ENCODE measurements at regions not wholly inside any gene's neighbourhood (a gene's known extent, or its start where the extent isn't known, plus 50 kb on each side); places are given as distances from the start of the nearest gene placed in this dataset.

DNA sequence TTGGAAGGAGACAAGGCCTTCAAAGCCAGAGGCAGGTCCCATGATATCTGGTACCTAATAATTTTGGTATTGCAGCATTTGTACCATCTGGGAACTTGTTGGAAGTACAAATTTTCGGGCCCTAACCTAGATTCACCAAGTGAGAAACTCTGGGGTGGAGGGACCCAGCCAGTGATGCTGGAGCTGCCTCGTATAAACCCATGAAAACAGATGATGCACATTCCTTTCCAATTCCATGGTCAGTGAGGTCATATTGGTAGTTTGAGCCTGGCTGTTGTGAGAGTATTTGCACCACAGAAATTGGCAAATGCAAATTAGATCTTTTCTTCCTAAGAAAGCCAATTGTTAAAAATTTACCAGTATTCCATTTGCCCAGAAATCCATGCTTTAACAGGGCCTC is 269.6 kb upstream of the PLXNA2 start:
- DNase-seq (ENCODE audit: low read depth): peak; percentile 71

- DNase-seq (ENCODE audit: low read depth): no peak
Measured at GRCh38 chr1:208515129-208515528, 270.9 kb upstream of the PLXNA2 start.

- DNase-seq (ENCODE audit: low read depth): no peak
Measured at GRCh38 chr1:208516780-208517179, 272.6 kb upstream of the PLXNA2 start.

DNA sequence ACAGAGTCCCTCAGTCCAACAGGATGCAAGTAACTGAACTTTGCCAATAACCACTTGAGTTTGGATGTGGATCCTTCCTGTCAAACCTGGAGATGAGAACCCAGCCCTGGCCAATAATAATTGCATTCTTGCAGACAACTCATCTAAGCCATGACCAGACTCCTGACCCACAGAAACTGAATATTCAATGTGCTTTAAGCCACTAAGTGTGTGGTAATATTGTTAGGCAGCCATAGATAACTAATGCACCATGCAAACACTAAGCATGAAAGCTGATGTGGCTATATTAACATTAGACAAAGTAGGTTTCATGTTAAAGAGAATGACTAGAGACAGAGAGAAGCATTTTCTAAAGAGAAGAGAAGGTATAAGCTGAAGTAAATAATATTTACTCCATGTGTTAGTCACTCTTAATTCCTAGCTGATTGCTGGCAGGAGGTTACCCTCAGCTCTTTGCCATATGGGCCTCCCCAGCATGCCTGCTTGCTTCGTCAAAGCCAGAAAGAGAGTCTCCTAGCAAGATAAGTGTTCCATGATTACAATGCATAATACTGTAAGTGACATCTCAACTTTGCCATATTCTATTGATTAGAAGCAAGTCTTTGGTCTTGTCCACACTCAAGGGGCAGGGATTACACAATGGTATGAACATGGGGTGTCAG is 276.4 kb upstream of the PLXNA2 start:
- DNase-seq (ENCODE audit: low read depth): peak; percentile 52

- no peak for DNase-seq (ENCODE audit: low read depth)
Measured at GRCh38 chr1:208521534-208521933, 277.4 kb upstream of the PLXNA2 start.

DNA sequence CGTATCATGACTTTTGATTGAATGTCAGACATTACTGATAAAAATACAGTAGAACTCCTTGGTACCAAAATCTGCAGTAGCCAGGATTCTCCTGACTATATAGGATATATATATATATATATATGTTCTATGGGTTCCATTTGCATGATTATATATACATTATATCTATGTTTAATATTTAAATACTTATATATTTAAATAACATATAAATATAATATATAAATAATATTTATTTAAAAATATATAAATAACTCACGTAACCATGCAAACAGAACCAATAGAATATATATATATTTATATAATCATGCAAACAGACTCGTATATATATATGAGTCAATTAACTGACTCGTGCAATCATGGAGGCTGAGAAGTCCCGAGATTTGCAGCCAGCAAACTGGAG is 278.8 kb upstream of the PLXNA2 start:
- DNase-seq (ENCODE audit: low read depth): no peak

DNA sequence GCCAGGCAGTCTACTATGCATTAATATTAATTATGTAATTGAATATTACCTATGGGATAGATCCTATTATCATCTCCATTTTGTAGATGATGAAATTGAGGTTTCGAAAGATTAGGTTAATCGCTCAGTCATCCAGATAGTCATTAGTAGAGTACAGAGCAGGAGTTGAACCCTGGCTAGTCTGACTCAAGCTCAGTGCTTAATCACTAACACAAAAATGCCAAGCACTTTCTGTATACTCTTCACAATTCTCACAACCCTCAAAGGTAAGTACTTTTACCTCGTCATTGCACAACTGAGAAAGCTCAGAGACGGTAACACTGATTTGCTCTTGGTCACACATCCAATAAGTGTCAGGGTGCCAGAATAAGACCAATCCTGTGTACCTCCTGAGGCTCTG is 280.2 kb upstream of the PLXNA2 start:
- peak; percentile 14 for DNase-seq (ENCODE audit: low read depth)

GRCh38 chr1:208524925-208525324 is 280.7 kb upstream of the PLXNA2 start:
- peak; percentile 19 for DNase-seq (ENCODE audit: low read depth)

DNA sequence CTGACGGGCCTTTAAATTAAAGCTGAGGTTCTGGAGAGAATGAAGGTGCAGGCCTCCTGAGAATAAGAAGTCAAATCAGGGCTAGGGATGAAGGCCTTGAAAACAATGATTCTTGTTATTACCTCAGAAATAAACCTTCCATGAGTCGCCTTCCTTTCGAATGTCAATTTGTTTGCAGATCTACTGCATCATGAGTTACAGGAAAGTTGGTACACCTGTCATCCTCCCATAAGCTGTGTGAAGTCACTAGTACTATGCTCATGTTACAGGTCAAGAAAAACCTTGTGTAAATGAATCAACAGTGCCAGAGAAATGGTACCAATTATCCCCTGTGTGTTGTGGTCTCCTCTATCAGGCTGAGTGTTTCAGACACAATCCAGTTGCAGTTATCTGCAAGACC is 281.2 kb upstream of the PLXNA2 start:
- no peak for DNase-seq (ENCODE audit: low read depth)

- DNase-seq (ENCODE audit: low read depth): no peak
Measured at GRCh38 chr1:208526613-208527125, 282.5 kb upstream of the PLXNA2 start.

DNA sequence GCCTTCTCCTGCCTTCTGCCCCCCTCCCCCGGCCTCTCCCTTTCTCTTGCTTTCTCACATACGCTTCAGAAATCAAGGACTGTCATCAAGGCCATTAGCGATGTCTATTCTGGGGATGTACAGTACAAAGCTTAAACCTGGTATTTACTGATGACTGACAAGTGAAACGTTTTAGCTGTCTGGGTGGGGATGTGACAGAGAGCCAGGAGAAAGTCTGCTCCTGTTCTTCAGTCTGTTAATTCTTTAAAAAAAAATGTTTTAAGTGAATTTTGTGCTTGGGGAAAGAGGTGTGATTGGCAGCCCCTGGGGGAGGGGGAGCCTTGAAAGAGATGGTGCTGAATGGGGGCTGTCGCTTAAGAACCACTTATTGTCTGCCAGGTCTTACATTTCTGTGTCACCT is 283.0 kb upstream of the PLXNA2 start:
- DNase-seq (ENCODE audit: low read depth): no peak

DNA sequence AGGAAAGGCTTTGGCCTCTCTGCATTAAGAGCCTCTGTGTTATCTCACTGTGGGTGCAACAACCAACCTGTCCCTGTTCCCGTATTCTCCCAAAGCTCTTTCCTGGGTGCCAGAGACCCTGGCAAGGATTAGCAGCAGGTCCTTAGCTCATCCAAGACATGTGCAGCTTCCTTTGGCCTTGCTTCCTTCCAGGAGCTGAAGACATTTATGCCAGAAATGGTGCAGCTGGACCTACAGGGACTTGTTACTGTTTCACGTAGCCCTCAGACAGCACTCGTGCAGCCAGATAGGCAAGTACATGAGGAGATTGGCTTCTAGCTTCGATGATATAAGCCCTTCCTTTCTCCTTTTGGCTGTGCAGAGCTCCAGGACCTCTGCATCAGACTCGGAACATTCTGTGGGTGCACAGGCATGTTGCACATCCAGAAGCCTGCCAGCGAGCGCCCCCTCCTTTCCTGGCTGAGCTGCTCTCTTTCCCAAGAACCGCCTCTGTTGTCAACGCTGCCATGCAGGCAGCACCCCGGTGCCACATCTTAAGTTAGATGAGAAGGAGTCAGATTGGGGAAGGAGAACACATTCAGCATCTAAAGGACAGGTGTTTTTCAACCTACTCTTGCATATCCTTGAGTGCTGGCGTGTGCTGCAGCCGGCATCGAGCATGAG is 284.5 kb upstream of the PLXNA2 start:
- no peak for DNase-seq (ENCODE audit: low read depth)

GRCh38 chr1:208531003-208531750 is 287.0 kb upstream of the PLXNA2 start:
- no peak for DNase-seq (ENCODE audit: low read depth)

DNA sequence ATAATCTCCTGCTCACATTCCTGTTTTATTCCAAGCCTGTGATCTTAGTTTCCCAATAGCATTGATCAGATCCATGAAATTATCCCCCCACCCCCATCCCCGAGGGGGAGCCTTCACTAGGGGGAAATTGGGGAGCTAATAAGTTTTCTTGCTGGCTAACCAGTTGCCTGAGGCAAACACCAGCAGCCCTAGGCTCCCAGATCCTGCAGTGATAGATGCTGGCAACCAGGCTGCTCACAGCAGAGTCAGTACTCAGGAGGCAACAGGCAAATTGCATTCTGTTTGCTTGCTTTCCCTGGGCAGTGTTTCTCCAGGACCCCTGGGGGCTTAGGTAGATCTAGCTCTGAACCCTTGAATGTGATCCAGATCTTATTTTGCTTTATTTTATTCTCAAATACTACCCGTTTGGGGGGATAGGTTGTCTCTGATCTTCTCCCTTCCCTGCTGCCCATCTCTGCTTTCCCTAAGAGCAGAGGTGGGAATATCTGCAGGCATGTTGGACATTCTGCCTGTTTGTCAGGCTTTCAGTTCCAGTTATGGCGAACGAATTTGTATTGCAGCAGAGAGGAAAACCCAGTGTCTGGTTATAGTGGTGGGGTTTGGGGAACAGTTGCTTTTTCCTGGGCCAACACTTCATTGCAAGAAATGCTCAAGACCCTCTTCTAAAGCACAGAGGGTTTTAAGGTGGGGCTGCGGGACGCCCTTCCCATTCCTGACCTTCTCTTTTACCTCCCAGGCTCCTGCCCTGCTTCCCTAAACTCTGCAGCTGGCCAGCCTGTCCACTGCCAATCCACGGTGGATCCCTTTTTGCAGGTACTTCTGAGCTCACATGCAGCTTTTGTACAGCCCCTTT is 289.8 kb upstream of the PLXNA2 start:
- no peak for DNase-seq (ENCODE audit: low read depth)

GRCh38 chr1:208534599-208534897 is 290.4 kb upstream of the PLXNA2 start:
- peak; percentile 55 for DNase-seq (ENCODE audit: low read depth)

- no peak for DNase-seq (ENCODE audit: low read depth)
Measured at GRCh38 chr1:208534979-208535378, 290.8 kb upstream of the PLXNA2 start.

- no peak for DNase-seq (ENCODE audit: low read depth)
Measured at GRCh38 chr1:208535511-208535910, 291.3 kb upstream of the PLXNA2 start.

GRCh38 chr1:208536212-208536611 is 292.0 kb upstream of the PLXNA2 start:
- DNase-seq (ENCODE audit: low read depth): peak; percentile 84

GRCh38 chr1:208537198-208537597 is 293.0 kb upstream of the PLXNA2 start:
- no peak for DNase-seq (ENCODE audit: low read depth)

DNA sequence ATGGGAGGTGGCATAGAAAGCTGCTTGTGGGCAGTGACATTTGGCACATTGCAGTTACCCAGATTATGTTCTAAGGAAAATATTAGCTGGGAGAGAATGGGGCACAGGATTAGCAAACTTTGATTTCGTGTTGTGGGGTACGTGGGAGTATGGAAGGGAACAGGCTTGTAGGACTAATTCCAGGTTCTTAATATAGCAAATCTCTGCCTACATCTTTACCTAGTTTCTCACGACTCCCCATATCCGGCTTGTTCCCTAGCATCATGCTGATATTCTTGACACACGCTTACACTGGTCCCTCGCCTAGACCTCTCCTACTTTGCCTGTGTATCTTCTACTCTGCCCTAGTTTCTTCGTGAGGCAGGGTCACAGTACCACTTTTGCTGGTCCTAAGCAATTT is 293.9 kb upstream of the PLXNA2 start:
- DNase-seq (ENCODE audit: low read depth): no peak

GRCh38 chr1:208538587-208538986 is 294.4 kb upstream of the PLXNA2 start:
- DNase-seq (ENCODE audit: low read depth): no peak

DNA sequence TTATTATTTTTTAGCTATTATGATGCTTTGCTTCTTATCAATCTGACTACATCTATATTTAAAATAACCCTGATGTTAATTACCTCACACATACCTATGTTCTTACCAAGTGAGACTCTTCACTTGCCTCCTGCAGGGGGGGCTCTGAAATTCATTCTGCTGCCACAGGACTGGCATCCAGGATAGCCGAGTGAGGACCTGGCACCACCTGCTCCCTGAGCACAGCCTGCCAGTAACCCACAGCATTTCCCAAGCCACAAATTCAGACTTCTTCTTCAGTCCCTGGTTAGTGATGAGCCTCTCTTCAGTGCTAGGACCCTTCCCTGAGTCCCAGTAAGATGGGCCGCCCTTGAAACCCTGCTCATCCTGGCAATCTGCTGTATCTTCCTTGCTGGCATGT is 296.5 kb upstream of the PLXNA2 start:
- no peak for DNase-seq (ENCODE audit: low read depth)

Measured in EH (cell line).